ENCODE measurements at regions not wholly inside any gene's neighbourhood (a gene's known extent, or its start where the extent isn't known, plus 50 kb on each side); places are given as distances from the start of the nearest gene placed in this dataset.

DNA sequence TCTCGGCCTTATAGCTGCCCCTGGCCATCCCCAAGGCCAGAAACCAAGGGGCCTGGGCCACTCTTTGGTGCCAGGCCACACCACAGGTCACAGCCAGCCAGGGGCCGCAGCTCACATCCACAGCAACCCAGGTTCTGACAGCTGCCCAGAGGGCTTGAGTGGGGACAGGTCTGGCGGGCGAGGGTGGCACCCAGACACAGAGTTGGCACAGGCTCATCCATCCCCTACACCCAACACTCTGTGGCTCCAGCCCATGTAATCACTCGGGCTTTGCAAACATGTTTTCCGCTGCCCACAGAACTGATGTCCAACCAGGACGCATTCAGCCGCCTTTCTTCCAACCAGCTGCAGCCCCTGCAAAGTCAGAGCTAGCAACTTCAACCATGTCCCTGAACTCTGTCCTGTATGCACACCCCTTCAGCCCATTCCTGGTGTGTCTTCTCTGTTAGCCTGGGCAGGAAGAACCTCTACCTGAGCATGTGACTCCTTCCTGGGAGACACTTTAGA lies 57.7 kb upstream of the PPP2R2D start:
- DNase-seq (ENCODE audit: low read depth in 1 of 2, low spot score in 1 of 2), result no peak

DNA sequence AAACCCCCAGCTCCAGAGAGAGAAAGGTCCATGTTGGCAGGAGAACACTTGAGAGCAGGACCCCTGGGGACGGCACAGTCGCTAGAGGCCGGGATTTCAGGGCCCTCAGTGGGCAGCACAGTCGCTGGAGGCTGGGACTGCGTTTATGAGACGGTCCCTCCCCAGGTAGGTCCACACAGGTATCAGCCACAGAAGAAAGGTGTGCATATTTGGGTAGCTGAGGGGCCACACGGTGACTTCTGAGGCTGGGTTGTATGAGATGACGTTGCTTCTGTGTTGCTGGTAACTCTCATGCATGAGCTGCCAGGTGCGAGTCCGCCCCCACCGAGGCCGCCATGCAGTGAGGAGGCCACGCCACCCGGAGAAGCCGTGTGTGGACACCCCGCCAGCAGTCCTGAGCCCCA lies 56.9 kb upstream of the PPP2R2D start:
- DNase-seq (ENCODE audit: low read depth in 1 of 2, low spot score in 1 of 2), result no peak

DNA sequence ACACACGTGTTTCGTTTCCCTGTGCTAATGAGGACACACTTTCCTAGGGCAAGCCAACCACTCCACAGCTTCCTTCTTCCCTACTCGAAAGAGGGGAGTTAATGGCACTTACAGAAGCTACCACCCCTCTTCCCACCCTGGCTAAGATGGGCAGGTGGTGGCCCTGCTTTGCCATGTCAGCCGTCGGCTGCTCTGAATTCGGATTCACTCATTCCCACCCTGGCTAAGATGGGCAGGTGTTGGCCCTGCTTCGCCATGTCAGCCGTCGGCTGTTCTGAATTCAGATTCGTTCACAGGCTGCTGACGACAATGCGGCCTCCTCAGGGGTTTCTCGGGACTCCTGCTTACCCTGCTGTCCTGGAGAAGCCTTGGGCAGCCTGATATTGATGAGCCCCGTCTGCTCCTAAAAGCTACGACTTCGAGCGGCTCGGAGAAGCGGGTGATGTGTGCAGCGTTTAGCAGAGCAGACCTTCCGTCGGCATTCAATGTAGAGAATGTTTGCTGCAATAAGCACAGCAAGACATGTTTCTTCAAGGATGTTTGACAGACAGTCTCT lies 56.2 kb upstream of the PPP2R2D start:
- DNase-seq (ENCODE audit: low read depth in 1 of 2, low spot score in 1 of 2), result no peak

DNA sequence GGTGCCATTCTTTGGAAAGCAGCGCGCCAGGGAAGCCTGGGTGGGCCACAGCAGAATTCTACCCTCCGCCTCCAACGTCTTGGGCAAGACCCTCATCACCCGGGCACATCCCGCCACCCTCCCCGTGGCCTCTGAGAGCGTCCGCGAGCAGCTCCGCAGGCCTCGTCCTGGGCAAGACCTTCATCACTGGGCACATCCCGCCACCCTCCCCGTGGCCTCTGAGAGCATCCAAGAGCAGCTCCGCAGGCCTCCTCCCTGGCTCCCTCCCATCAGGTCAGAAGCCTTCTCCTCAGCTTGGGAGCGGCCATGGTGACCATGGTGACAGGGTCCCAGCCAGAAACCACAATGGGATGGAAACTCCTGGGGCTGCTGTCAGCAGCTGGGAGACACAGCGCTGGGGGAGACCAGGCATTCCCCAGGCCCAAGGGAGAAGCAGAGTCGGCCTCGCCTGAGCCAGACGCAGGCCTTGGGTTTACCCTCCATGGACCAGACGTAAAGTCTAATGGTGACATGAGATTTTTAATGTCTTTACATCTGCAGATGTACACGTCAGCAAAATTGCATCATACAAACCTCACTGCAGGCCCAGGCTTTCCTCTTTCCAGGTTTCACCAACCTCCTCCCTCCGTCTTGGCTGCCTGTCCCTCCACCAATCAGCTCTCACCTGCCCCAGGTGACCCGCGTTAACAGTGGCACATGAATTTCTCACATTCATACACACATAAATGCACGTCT lies 55.1 kb upstream of the PPP2R2D start:
- DNase-seq (ENCODE audit: low read depth in 1 of 2, low spot score in 1 of 2), result no peak

DNA sequence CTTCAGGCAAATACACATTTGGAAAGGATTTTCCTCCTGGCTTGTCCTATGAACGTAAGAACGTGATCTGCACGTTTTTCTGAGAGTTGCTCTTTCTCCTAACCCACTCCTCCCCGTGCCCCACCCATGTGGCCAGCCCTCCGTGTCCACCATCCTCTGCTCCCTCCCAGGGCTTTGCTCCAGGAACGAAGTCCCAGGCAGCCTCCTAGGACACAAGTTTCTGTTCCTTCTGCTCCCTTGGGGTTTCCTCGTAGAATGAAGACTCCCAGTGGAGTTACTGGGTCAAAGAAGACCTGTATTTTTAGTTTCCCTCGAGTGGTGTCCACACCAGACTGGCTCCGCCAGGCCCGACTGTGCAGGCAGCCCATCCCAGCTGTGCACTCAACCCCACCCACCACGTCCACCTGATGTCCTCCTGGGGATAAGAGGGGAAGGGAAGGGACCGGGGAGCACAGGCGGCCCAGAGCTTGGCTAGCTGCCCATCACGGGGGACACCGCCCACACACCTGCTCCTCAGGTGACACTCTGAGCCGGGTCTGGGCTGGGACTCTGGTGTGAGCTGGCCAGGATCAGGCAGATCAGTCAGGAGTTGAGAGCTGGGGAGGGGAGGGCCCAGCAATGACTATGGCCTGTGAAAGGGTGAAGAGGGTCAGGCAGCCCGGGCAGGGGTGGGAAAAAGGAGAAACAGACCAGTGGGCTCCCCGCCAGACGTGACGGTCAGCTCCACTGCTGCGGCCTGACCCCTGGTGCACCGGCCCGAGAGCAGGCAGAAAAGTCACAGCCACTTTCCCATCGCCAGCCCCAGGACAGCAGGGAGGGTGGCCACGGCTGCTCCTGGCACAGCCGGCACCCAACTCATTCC lies 54.3 kb upstream of the PPP2R2D start:
- DNase-seq (ENCODE audit: low read depth in 1 of 2, low spot score in 1 of 2), result no peak

DNA sequence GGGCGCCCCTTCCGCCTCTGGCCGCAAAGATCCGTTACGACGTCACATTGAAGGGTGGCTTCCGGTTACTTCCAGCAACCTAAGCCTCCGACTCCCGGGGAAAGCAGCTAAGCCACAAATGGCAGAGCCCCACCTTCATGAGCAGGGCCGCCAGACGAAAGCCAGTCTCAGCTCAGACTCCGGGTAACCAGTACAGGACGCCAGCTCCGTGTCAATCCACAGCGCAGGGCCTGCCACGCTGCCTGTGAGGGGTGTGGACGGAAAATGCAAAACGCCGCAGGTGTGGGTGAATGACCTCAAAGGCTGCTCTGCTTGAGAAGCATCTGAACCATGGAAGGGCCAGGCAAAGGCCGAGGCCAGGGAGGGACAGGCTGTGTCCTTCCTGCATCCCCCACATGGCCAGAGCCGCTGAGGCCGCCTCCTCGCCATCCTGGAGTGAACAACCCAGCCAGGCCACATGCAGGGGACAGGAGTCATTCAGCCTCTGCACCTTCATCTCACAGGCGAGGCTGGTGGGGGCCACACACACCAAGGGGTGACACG lies 53.5 kb upstream of the PPP2R2D start:
- no peak for DNase-seq (ENCODE audit: low read depth in 1 of 2, low spot score in 1 of 2)

DNA sequence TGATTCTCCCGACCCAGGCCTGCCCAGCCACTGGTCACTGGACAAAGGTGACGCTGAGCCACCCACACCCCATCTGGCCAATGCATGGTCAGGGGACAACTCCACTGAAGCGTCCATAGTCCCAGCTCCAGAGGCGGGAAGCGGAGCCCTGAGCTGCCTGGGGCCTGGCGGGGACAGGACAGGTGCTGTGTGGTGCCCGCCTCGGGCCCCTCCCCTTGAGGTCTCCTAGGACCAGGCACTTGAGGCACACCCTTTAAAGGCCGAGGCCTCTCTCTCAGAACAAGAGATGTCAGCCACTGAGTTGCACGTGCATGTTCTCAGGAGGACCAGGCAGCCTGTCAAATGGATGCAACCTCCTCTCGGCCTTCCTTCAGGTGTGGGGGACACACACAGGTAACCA lies 52.5 kb upstream of the PPP2R2D start:
- DNase-seq (ENCODE audit: low read depth in 1 of 2, low spot score in 1 of 2), result no peak

DNA sequence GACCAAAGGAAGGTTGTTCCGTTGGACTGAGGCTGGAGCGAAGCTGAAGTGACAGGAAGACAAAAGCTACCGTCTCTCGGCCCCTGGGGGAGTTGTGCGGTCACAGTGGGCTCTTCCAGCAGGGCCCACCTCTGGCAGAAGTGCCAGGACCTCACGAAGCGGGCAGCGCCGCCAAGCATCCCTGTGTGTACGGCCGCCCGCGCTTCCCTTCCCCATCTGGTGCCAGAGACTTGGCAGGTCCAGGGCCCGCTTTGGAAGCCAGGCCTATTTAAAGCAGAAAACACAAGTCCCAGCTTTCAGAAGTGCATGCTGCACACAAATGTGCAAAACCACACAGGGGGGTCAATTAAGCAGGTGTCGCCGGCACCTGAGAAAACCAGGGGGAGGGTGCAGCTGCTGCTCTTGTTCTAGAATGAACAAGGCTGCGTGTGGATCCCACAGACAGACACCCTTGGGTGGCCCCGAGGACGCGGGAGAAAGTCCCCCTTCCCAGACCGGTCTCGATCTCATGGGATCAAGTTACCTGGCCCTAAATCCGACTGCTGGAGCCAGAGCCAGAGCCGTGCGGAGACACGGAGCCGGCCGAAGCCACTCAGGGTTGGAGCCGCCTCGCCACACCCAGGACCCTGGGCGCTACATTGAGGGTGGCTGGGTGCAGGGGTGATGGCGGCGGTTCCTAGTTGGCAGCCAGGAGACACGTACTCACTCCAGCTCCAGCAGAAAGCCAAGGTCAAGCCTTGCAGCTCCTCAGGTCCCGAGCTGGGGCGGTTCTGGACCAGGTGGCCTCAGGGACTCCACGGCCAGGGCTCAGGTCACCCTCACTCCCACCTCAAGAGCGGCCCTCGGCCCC lies 51.8 kb upstream of the PPP2R2D start:
- DNase-seq (ENCODE audit: low read depth in 1 of 2, low spot score in 1 of 2), result no peak

DNA sequence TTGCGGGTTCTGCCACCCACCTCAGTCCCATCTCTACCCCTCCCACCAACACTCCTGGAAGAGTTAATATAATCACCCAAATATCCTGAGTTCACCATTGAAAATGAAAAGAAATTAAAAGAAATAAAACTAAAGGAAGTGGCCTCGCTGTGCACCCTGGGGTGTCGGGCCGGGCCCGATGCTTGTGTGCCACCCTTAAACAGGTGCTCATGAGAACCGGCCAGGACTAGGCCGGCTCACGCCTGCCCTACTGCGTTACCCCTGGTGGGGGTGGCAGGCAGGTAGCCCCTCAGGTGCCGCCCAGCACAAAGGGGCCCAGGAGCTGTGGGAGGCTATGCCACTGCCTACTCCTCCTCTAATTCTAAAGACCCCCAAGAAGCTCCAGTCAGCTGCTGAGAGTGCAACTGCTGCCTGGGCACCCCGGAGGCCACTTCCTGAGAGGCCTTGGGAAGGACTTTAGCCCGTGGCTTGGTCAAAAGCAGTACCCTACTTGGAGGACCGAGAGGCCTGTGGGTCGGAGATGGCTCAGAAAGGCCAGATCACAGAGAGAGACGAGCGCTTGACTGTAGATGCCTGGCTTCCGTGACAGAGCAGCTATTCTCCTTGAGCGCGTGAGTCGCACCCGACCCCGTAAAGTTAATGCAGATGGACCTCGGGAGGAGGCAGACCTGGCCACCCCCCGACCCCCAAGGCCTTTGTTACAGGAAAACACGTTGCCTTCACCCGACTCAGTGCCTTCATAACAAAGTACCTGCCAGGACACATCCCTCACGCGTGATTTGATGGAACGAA lies 51.0 kb upstream of the PPP2R2D start:
- DNase-seq (ENCODE audit: low read depth in 1 of 2, low spot score in 1 of 2), result no peak

DNA sequence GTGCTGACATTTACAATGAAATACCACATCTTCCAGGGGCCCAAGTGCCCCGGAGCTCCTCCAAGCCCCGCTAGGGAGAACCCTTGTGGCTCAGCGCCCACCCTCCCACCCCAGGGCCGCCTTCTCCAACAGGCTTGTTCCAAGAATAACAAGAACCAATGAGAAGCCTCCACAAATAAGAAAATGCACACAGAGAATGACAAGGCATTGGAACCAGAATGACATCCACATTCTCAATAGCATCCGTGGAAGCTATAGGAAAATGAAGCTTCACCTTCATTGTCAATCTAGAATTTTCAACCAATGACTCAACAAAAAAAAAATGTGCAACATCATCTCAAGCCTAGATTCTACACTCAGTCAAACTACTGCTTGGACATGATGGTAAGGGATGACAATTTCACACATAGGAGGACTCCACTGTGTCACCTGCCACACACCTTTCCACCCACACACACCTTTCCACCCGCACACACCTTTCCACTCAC lies 50.4 kb upstream of the PPP2R2D start:
- no peak for DNase-seq (ENCODE audit: low read depth in 1 of 2, low spot score in 1 of 2)
